ENCODE measurements at regions not wholly inside any gene's neighbourhood (a gene's known extent, or its start where the extent isn't known, plus 50 kb on each side); places are given as distances from the start of the nearest gene placed in this dataset.
"Not testable (repeated sequence)": the region's sequence is repeated elsewhere in the genome, so short reads cannot be mapped to it uniquely, and the experiment has no call there.

DNA sequence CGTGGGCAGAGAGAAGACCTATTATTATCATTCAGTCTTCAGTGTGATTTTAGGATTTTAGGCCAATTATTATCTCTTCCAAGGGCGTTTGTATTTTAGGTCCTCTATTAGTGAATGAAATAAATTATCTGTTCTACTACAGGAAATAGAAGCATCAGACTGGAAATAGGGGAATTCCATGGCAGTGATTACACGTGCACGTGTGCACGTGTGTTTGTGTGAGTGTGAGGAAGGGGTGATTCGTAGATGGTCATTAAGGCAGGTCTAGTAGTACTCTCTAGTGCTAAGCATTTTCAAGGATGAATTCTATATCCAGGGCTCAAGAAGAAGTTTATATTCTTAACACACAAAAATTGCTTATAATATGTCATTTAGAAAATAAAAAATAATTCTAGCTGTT, 623.2 kb downstream of the GATA3 start:
- TF ChIP-seq, protein P1, sequence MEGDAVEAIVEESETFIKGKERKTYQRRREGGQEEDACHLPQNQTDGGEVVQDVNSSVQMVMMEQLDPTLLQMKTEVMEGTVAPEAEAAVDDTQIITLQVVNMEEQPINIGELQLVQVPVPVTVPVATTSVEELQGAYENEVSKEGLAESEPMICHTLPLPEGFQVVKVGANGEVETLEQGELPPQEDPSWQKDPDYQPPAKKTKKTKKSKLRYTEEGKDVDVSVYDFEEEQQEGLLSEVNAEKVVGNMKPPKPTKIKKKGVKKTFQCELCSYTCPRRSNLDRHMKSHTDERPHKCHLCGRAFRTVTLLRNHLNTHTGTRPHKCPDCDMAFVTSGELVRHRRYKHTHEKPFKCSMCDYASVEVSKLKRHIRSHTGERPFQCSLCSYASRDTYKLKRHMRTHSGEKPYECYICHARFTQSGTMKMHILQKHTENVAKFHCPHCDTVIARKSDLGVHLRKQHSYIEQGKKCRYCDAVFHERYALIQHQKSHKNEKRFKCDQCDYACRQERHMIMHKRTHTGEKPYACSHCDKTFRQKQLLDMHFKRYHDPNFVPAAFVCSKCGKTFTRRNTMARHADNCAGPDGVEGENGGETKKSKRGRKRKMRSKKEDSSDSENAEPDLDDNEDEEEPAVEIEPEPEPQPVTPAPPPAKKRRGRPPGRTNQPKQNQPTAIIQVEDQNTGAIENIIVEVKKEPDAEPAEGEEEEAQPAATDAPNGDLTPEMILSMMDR (IDR thresholded peaks at IDR 0.05; ENCODE audit: control extremely low read depth, extremely low read depth, low read depth, missing control alignments) = no peak
- ChIA-PET CTCF (no interaction called here), POLR2A (no interaction called here)
- DNase-seq (ENCODE audit: extremely low spot score) = no peak

DNA sequence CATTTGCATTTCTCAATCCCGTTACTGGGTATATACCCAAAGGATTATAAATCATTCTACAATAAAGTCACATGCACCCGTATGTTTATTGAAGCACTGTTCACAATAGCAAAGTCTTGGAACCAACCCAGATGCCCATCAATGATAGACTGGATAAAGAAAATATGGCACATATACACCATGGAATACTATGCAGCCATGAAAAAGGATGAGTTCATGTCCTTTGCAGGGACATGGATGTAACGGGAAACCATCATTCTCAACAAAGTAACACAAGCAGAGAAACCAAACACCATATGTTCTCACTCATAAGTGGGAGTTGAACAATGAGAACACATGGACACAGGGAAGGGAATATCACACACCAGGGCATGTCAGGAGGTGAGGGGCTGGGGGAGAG, 630.4 kb downstream of the GATA3 start:
- DNase-seq (ENCODE audit: extremely low spot score) = not testable (repeated sequence)

GRCh38 chr10:8688881-8689280, 634.4 kb downstream of the GATA3 start:
- DNase-seq (ENCODE audit: extremely low spot score) = no peak
- TF ChIP-seq, protein P1 (IDR thresholded peaks at IDR 0.05; ENCODE audit: control extremely low read depth, extremely low read depth, low read depth, missing control alignments) = no peak
- ChIA-PET CTCF (interaction anchor here (1.2 kb wide), 1 partner anchor 8 kb away, joined by 3 read pairs; no protein-coding TSS in a partner anchor), POLR2A (no interaction called here)

More for the DNA sequence above, 630.4 kb downstream of the GATA3 start:
- CTCF ChIA-PET, POLR2A ChIA-PET: not testable (repeated sequence)

GRCh38 chr10:8691498-8692017, 637.1 kb downstream of the GATA3 start:
- CTCF ChIA-PET = no interaction called here
- TF ChIP-seq, protein P1 (IDR thresholded peaks at IDR 0.05; ENCODE audit: control extremely low read depth, extremely low read depth, low read depth, missing control alignments) = no peak
- DNase-seq (ENCODE audit: extremely low spot score) = no peak
- POLR2A ChIA-PET = no interaction called here

DNA sequence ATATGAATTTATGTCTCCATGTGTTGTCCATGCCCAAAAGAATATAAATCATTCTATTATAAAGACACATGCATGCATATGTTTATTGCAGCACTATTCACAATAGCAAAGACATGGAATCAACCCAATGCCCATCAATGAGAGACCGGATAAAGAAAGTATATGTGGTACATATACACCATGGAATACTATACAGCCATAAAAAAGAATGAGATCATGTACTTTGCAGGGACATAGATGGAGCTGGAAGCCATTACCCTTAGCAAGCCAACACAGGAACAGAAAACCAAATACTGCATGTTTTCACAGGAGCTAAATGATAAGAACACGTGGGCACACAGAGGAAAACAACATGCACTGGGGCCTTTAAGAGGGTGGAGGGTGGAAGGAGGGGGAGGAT, 639.1 kb downstream of the GATA3 start:
- DNase-seq (ENCODE audit: extremely low spot score); CTCF ChIA-PET; POLR2A ChIA-PET: not testable (repeated sequence)

DNA sequence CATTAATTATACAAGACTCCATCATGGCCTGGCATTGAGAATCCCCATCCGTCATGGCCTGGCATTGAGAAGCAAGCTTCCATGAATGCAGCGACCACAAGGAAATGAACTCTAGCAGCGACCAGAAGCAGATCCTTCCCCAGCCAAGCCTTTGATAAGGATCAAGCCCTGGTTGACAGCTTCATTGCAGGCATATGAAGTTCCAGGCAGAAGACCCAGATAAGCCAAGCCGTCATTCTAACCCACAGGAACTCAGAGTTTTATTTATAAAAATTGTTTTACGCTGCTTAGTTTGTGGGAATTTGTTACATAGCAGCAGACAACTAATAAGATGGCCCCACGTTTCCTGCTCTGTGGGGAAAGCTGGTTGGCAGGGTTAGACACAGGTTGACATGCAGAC, 642.3 kb downstream of the GATA3 start:
- CTCF ChIA-PET = no interaction called here
- POLR2A ChIA-PET = no interaction called here
- DNase-seq (ENCODE audit: extremely low spot score) = no peak
- TF ChIP-seq, protein P1 (IDR thresholded peaks at IDR 0.05; ENCODE audit: control extremely low read depth, extremely low read depth, low read depth, missing control alignments) = no peak

- DNase-seq (ENCODE audit: extremely low spot score) = no peak
- TF ChIP-seq, protein P1 (IDR thresholded peaks at IDR 0.05; ENCODE audit: control extremely low read depth, extremely low read depth, low read depth, missing control alignments) = no peak
- POLR2A ChIA-PET = no interaction called here
- CTCF ChIA-PET = no interaction called here
Observed at GRCh38 chr10:8700689-8701088, 646.2 kb downstream of the GATA3 start.

DNA sequence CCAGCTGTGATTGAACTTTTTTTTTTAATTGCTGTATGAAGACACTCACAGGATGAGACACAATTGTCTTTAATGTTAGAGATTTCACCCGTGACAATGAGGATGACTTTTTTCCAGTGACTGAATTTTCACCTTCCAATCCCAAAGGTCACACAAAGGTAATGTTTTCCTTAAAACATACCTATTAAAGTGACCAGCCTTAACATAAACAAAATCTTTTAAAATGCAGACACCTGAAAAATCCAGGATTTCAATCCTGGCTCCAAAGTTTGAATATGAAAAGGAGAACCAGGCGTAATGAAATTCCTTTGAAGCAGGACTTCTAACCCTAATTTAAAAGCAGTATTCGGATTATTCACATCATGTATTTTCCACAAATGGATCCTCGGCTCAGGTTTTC, 647.7 kb downstream of the GATA3 start:
- no peak for DNase-seq (ENCODE audit: extremely low spot score)
- ChIA-PET POLR2A (no interaction called here), CTCF (no interaction called here)
- TF ChIP-seq, protein P1 (IDR thresholded peaks at IDR 0.05; ENCODE audit: control extremely low read depth, extremely low read depth, low read depth, missing control alignments) = no peak
